ENCODE measurements at regions not wholly inside any gene's neighbourhood (a gene's known extent, or its start where the extent isn't known, plus 50 kb on each side); places are given as distances from the start of the nearest gene placed in this dataset.
"Not testable (repeated sequence)": the region's sequence is repeated elsewhere in the genome, so short reads cannot be mapped to it uniquely, and the experiment has no call there.

GRCh38 chr9:15032860-15033259 lies 122.6 kb upstream of the FREM1 start:
- no peak for DNase-seq

DNA sequence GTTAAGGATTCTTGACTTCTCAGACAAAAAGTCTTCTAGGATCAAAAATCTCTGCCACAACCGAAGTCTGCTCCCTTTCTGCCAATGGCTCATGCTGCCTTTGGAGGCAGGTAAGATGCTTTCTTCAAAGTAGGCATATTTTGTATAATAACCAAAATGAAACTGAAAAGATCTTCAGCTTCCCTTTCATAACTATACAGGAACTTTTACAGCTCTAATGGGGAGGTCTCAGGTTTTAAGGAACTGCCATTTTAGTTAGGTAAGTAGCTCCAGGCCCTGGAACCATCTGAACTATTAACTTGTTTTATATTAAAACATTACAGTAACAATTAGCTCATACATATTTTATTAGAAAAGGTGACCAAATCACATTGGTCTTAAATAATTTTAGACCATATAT lies 110.9 kb upstream of the FREM1 start:
- DNase-seq, result no peak

DNA sequence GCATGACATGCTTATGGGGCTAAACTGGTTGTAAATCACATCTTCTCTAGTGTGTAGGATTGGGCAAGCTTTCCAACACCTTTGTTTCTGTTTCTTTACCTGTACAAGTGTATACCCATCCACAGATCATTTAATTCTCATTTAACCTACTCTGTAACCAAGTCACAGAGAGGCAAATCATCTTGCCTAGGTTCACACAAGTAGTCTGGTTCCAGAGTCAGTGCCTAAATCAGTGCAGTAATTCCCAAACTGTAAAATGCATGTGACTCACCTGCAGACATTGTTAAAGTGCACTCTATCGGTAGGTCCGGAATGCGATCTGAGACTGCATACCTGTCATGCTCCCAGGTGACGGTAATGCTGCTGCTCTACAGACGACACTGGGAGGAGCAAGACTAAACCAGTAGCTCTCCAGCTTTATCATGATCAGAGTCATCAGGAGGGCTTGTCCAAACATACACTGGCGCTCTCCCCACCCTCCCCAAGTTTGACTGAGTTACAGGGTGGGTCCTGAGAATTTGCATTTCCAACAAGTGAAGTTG lies 107.9 kb upstream of the FREM1 start:
- DNase-seq, result no peak

GRCh38 chr9:15010581-15010980 lies 100.4 kb upstream of the FREM1 start:
- no peak for DNase-seq

GRCh38 chr9:15007698-15008097 lies 97.5 kb upstream of the FREM1 start:
- no peak for DNase-seq

DNA sequence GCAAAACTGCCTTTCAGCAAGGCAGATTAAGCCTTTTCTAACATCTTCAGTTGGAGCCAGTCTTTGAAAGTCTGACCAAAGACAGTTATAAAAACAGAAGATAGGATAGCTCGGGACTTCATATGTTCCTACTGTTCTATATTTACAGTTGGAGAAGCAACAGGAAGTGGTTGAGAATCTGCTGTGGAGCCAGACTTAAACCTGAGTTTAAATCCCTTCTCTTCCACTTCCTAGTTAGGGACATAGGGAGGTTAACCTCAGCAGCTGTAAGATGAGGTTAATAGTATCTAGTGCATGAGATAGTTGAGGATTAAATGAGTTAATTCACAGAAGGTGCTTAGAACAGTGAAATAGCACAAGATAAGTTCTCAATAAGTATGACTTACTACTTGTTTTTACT lies 84.5 kb upstream of the FREM1 start:
- no peak for DNase-seq

- DNase-seq, result no peak
Measured at GRCh38 chr9:14993901-14994554, 83.8 kb upstream of the FREM1 start.

DNA sequence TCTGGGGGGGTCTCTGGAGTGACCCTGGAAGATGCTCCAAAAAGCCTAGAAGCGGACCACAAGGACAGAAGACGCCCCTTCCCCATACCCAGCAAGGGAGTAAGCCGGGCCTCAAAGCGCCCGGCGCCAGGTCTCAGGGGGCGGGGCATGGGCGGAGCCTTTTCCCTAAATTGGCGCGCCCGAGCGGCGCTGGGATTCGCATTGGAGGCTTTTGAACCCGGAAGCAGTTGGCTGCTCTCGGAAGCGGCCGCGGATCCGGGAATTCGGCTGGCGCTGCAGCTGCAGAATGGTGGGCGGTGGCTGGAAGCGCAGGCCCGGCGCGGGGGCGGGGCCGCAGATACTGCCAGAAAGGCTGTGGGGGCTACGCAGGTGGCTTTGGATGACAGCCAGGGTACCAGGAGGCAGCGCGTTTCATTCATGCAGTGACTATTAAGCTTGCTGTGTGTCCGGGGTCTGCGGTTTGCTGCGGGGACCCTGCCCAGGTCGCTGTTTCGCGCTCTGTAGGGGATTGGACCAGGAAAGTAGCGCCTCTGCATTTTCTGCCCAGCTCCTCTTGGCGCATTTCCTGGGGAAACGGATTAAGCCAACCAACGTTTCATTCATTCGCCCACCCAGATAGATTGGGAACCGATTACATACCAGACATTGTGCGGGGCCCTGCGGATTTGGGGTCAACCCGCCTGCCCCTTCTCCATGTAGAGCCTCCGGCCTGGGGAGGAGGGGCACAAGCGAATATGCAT lies 83.0 kb upstream of the FREM1 start:
- peak; percentile 98 for DNase-seq

GRCh38 chr9:14992516-14992915 lies 82.3 kb upstream of the FREM1 start:
- DNase-seq, result peak; percentile 60

- peak; percentile 46 for DNase-seq
Measured at GRCh38 chr9:14992081-14992480, 81.9 kb upstream of the FREM1 start.

- DNase-seq, result not testable (repeated sequence)
Measured at GRCh38 chr9:14990647-14991046, 80.4 kb upstream of the FREM1 start.

DNA sequence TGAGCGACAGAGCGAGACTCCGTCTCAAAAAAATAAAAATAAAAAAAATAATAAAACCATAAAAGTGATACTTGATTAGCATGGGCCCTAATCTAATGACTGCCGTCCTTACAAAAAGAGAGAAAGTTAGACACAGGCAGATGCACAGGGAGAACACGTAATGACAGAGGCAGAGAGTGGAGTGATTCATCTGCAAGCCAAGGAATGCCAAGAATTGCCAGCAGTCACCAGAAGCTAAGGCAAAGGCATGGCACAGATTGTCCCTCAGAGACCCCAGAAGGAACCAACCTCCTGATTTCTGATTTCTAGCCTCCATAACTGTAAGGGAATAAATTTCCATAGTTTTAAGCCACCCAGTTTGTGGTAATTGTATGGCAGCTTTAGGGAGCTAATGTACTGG lies 79.6 kb upstream of the FREM1 start:
- DNase-seq, result no peak

DNA sequence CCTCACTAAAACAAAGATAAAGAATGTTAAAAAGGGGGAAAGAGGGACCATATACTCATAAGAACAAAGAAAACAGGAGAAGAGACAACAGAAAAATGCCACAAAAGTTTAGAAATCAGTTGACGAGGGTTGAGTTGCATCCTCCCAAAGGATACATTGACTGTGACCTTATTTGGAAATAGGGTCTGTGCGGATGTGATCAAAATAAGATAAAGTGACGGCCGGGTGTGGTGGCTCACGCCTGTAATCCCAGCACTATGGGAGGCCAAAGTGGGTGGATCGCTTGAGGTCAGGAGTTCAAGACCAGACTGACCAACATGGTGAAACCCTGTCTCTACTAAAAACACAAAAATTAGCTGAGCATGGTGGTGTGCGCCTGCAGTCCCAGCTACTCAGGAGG lies 79.1 kb upstream of the FREM1 start:
- DNase-seq, result not testable (repeated sequence)

GRCh38 chr9:14987858-14988257 lies 77.6 kb upstream of the FREM1 start:
- DNase-seq, result no peak

GRCh38 chr9:14985419-14985818 lies 75.2 kb upstream of the FREM1 start:
- DNase-seq, result no peak

GRCh38 chr9:14983599-14983998 lies 73.4 kb upstream of the FREM1 start:
- DNase-seq, result no peak

- no peak for DNase-seq
Measured at GRCh38 chr9:14981291-14981950, 71.2 kb upstream of the FREM1 start.

GRCh38 chr9:14978022-14979000 lies 68.1 kb upstream of the FREM1 start:
- DNase-seq, result no peak

GRCh38 chr9:14967450-14968321 lies 57.5 kb upstream of the FREM1 start:
- no peak for DNase-seq

GRCh38 chr9:14962193-14962882 lies 52.1 kb upstream of the FREM1 start:
- DNase-seq, result no peak

All from NCI-H1105 treated with DMSO at 0.1 percent for 48 hours (cell line).